ENCODE measurements at regions not wholly inside any gene's neighbourhood (a gene's known extent, or its start where the extent isn't known, plus 50 kb on each side); places are given as distances from the start of the nearest gene placed in this dataset.

DNA sequence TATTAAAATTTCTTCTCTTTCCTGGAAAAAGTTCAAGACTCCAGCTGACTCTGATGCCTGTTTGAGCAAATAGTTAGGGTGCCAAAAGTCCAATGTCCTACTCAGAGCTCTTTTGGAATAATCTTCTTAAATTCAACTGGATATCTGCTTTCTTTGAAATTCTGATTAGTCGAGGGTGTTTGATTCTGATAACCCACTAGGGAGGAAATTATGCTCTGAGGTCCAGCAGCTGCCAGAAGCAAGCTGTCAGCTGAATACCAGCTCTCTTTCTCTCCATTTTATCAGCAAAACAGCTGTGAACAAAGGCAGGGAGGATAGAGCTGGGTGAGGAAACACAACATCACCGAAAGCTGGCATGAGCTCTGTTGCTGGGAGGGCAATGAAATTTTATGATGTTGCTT is 141.5 kb downstream of the CAND1 start:
- Histone ChIP-seq H3K9me3 (ENCODE audit: insufficient read depth, low read length) (no peaks in the 10 kb centered on the region), H3K4me2 (ENCODE audit: low read depth, low read length, poor library complexity, severe bottlenecking) (no peak overlapping the region)

DNA sequence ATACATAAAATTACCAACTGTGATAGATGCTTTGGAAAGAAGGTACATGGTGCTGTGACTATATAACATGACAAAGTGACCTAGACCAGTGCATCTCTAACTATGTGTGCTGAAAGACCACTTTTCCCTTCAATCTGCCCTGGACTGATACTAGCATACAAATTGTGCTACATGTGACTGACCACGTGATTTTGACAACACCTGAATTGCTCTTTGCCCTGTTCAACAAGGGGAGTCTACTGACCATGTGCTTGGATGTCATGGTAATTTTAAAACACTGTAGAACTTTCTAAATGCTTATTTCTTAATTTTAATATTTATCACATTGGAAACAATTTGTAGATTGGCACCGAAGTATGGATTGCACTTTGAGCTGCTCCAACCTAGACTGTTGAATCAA is 142.4 kb downstream of the CAND1 start:
- no peak overlapping the region for H2AFZ ChIP-seq (ENCODE audit: low read depth, low read length, severe bottlenecking)
- no peak overlapping the region for H3K4me2 ChIP-seq (ENCODE audit: low read depth, low read length, poor library complexity, severe bottlenecking)
- H3K9me3 ChIP-seq (ENCODE audit: insufficient read depth, low read length) = no peaks in the 10 kb centered on the region
- no peak overlapping the region for H3K27ac ChIP-seq (ENCODE audit: low read depth, low read length)
- H3K79me2 ChIP-seq (ENCODE audit: insufficient read depth, low read length) = no peaks in the 10 kb centered on the region
- H3K9ac ChIP-seq (ENCODE audit: low read length) = no peak overlapping the region
- H3K27me3 ChIP-seq (ENCODE audit: low read length) = no peaks in the 10 kb centered on the region
- no peaks in the 10 kb centered on the region for H3K9me2 ChIP-seq (replicated peaks; ENCODE audit: insufficient read depth, low read length)
- TF ChIP-seq, protein P1, sequence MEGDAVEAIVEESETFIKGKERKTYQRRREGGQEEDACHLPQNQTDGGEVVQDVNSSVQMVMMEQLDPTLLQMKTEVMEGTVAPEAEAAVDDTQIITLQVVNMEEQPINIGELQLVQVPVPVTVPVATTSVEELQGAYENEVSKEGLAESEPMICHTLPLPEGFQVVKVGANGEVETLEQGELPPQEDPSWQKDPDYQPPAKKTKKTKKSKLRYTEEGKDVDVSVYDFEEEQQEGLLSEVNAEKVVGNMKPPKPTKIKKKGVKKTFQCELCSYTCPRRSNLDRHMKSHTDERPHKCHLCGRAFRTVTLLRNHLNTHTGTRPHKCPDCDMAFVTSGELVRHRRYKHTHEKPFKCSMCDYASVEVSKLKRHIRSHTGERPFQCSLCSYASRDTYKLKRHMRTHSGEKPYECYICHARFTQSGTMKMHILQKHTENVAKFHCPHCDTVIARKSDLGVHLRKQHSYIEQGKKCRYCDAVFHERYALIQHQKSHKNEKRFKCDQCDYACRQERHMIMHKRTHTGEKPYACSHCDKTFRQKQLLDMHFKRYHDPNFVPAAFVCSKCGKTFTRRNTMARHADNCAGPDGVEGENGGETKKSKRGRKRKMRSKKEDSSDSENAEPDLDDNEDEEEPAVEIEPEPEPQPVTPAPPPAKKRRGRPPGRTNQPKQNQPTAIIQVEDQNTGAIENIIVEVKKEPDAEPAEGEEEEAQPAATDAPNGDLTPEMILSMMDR (IDR thresholded peaks at IDR 0.05; ENCODE audit: insufficient read depth, low read length, poor library complexity, severe bottlenecking) = no peak
- TF ChIP-seq EZH2phosphoT487 (conservative IDR thresholded peaks at IDR 0.05; ENCODE audit: low read length) = no peak
- no peak overlapping the region for H3K4me3 ChIP-seq (ENCODE audit: insufficient read depth, low read length, poor library complexity, severe bottlenecking)
- no peaks in the 10 kb centered on the region for H3F3A ChIP-seq (ENCODE audit: insufficient read depth)
- H4K20me1 ChIP-seq (ENCODE audit: low read depth, low read length) = no peaks in the 10 kb centered on the region
- no peaks in the 10 kb centered on the region for H3K36me3 ChIP-seq (ENCODE audit: low read length)

More for the DNA sequence above, 141.5 kb downstream of the CAND1 start:
- Histone ChIP-seq H3F3A (ENCODE audit: insufficient read depth) (no peaks in the 10 kb centered on the region), H3K27ac (ENCODE audit: low read depth, low read length) (no peak overlapping the region), H3K27me3 (ENCODE audit: low read length) (no peaks in the 10 kb centered on the region), H3K36me3 (ENCODE audit: low read length) (no peaks in the 10 kb centered on the region), H3K79me2 (ENCODE audit: insufficient read depth, low read length) (no peaks in the 10 kb centered on the region), H3K9me2 (replicated peaks; ENCODE audit: insufficient read depth, low read length) (no peaks in the 10 kb centered on the region), H3K4me3 (ENCODE audit: insufficient read depth, low read length, poor library complexity, severe bottlenecking) (no peak overlapping the region), H3K9ac (ENCODE audit: low read length) (no peak overlapping the region), H2AFZ (ENCODE audit: low read depth, low read length, severe bottlenecking) (no peak overlapping the region), H4K20me1 (ENCODE audit: low read depth, low read length) (no peaks in the 10 kb centered on the region)
- no peak for TF ChIP-seq EZH2phosphoT487 (conservative IDR thresholded peaks at IDR 0.05; ENCODE audit: low read length)
- TF ChIP-seq, protein P1 (IDR thresholded peaks at IDR 0.05; ENCODE audit: insufficient read depth, low read length, poor library complexity, severe bottlenecking) = no peak

DNA sequence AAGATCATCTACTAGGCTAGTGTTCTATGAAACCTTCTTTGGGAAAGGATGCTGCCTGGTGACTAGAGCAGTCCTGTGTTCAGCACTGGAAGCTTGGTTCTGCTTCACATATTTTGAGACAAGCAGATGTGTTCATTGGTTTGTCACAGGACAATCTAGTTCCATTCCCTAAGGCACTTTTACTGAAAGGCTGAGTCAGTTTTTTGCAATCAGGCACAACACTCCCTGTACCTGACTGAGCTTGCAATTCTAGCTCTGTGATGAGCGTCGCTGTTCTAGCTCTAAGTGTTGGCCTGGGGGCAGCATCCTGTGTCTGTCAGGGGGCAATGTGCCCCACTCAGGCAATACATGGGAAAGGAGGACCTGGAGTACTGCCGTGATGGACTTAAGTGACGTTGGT is 144.4 kb downstream of the CAND1 start:
- H3K9ac ChIP-seq (ENCODE audit: low read length) = no peak overlapping the region
- H2AFZ ChIP-seq (ENCODE audit: low read depth, low read length, severe bottlenecking) = no peak overlapping the region
- TF ChIP-seq EZH2phosphoT487 (conservative IDR thresholded peaks at IDR 0.05; ENCODE audit: low read length) = no peak
- TF ChIP-seq, protein P1 (IDR thresholded peaks at IDR 0.05; ENCODE audit: insufficient read depth, low read length, poor library complexity, severe bottlenecking) = no peak

More for the DNA sequence above, 144.4 kb downstream of the CAND1 start:
- H3K4me3 ChIP-seq (ENCODE audit: insufficient read depth, low read length, poor library complexity, severe bottlenecking) = no peak overlapping the region
- no peaks in the 10 kb centered on the region for H3K9me3 ChIP-seq (ENCODE audit: insufficient read depth, low read length)
- H3K27me3 ChIP-seq (ENCODE audit: low read length) = no peaks in the 10 kb centered on the region
- H3F3A ChIP-seq (ENCODE audit: insufficient read depth) = no peaks in the 10 kb centered on the region
- H4K20me1 ChIP-seq (ENCODE audit: low read depth, low read length) = no peaks in the 10 kb centered on the region
- H3K4me2 ChIP-seq (ENCODE audit: low read depth, low read length, poor library complexity, severe bottlenecking) = no peak overlapping the region
- H3K27ac ChIP-seq (ENCODE audit: low read depth, low read length) = no peak overlapping the region
- no peaks in the 10 kb centered on the region for H3K9me2 ChIP-seq (replicated peaks; ENCODE audit: insufficient read depth, low read length)
- H3K79me2 ChIP-seq (ENCODE audit: insufficient read depth, low read length) = no peaks in the 10 kb centered on the region
- H3K36me3 ChIP-seq (ENCODE audit: low read length) = no peaks in the 10 kb centered on the region
